H9 (cell line): ENCODE measurements at regions not wholly inside any gene's neighbourhood (a gene's known extent, or its start where the extent isn't known, plus 50 kb on each side); places are given as distances from the start of the nearest gene placed in this dataset.

Experiments
- DNase-seq: peaks from one replicate; pipeline ENCODE4 v3.0.0-alpha.2; 2017
- H2AFZ ChIP-seq: one replicate; pipeline ENCODE4 v1.6.1; 2013; ENCODE audit warnings: mild to moderate bottlenecking, low read length, control low read depth, moderate library complexity
- H2AK5ac ChIP-seq: 2 replicates; pipeline ENCODE4 v1.6.1; 2013; ENCODE audit warnings: low read length, control low read depth, mixed read lengths; ENCODE audit not compliant: insufficient read length
- H2BK120ac ChIP-seq: one replicate; pipeline ENCODE4 v1.6.1; 2013; ENCODE audit warnings: low read depth, mild to moderate bottlenecking, low read length, control low read depth, inconsistent platforms; ENCODE audit not compliant: poor library complexity, severe bottlenecking
- H2BK12ac ChIP-seq: 2 replicates; pipeline ENCODE4 v1.6.1; 2013; ENCODE audit warnings: low read length, control low read depth, mixed read lengths, low read depth; ENCODE audit not compliant: insufficient read length
- H2BK15ac ChIP-seq: 2 replicates; pipeline ENCODE4 v1.6.1; 2013; ENCODE audit warnings: low read depth, low read length, control low read depth
- H2BK20ac ChIP-seq: one replicate; pipeline ENCODE4 v1.6.1; 2013; ENCODE audit warnings: low read depth, mild to moderate bottlenecking, low read length, control low read depth, inconsistent platforms; ENCODE audit not compliant: poor library complexity, severe bottlenecking
- H2BK5ac ChIP-seq: 2 replicates; pipeline ENCODE4 v1.6.1; 2013; ENCODE audit warnings: low read length, control low read depth, mixed read lengths; ENCODE audit not compliant: insufficient read length
- H3K14ac ChIP-seq: 2 replicates; pipeline ENCODE4 v1.6.1; 2013; ENCODE audit warnings: low read length, control low read depth; ENCODE audit not compliant: insufficient read depth
- H3K18ac ChIP-seq: 2 replicates; pipeline ENCODE4 v1.6.1; 2013; ENCODE audit warnings: low read depth, mild to moderate bottlenecking, mixed read lengths, low read length, control low read depth; ENCODE audit not compliant: insufficient read length
- H3K23ac ChIP-seq: 2 replicates; pipeline ENCODE4 v1.6.1; 2013; ENCODE audit warnings: low read length, control low read depth, mixed read lengths, low read depth; ENCODE audit not compliant: insufficient read length
- H3K23me2 ChIP-seq: 2 replicates; pipeline ENCODE4 v1.6.1; 2013; ENCODE audit warnings: low read depth, mild to moderate bottlenecking, mixed read lengths, low read length, control low read depth; ENCODE audit not compliant: insufficient read length, poor library complexity, severe bottlenecking
- H3K27ac ChIP-seq: 2 replicates; pipeline ENCODE4 v1.5.1; 2013; ENCODE audit warnings: low read length, control low read depth, mixed read lengths, low read depth; ENCODE audit not compliant: insufficient read length
- H3K27me3 ChIP-seq: 2 replicates; pipeline ENCODE4 v1.6.1; 2013; ENCODE audit warnings: low read length, control low read depth, inconsistent platforms; ENCODE audit not compliant: insufficient read depth
- H3K4ac ChIP-seq: 2 replicates; pipeline ENCODE4 v1.6.1; 2013; ENCODE audit warnings: low read depth, mild to moderate bottlenecking, control low read depth, inconsistent platforms, low read length, moderate library complexity
- H3K4me1 ChIP-seq: 2 replicates; pipeline ENCODE4 v1.6.1; 2013; ENCODE audit warnings: low read length, control low read depth, inconsistent platforms; ENCODE audit not compliant: insufficient read depth
- H3K4me2 ChIP-seq: 2 replicates; pipeline ENCODE4 v1.6.1; 2013; ENCODE audit warnings: low read length, control low read depth, mixed read lengths; ENCODE audit not compliant: insufficient read length, insufficient read depth
- H3K56ac ChIP-seq: 2 replicates; pipeline ENCODE4 v1.6.1; 2013; ENCODE audit warnings: low read depth, mild to moderate bottlenecking, mixed read lengths, low read length, control low read depth; ENCODE audit not compliant: insufficient read length
- H3K79me1 ChIP-seq: 2 replicates; pipeline ENCODE4 v1.6.1; 2013; ENCODE audit warnings: low read depth, mild to moderate bottlenecking, moderate library complexity, low read length, control low read depth, inconsistent platforms; ENCODE audit not compliant: insufficient read depth, poor library complexity, severe bottlenecking
- H3K79me2 ChIP-seq: 2 replicates; pipeline ENCODE4 v1.6.1; 2013; ENCODE audit warnings: low read length, control low read depth, inconsistent platforms; ENCODE audit not compliant: insufficient read depth
- H3K9ac ChIP-seq: 2 replicates; pipeline ENCODE4 v1.6.1; 2013; ENCODE audit warnings: low read length, control low read depth, mixed read lengths; ENCODE audit not compliant: insufficient read length; ENCODE audit errors: extremely low read depth
- H3K9me3 ChIP-seq: one replicate; pipeline ENCODE4 v1.6.1; 2013; ENCODE audit warnings: low read depth, low read length, inconsistent platforms; ENCODE audit not compliant: control insufficient read depth
- H3T11ph ChIP-seq: one replicate; pipeline ENCODE4 v1.6.1; 2013; ENCODE audit warnings: mild to moderate bottlenecking, low read length, control low read depth, inconsistent platforms
- H4K20me1 ChIP-seq: one replicate; pipeline ENCODE4 v1.6.1; 2013; ENCODE audit not compliant: control insufficient read depth, insufficient read length, insufficient read depth
- H4K5ac ChIP-seq: 2 replicates; pipeline ENCODE4 v1.6.1; 2013; ENCODE audit warnings: low read depth, mild to moderate bottlenecking, mixed read lengths, low read length, control low read depth; ENCODE audit not compliant: insufficient read length
- H4K8ac ChIP-seq: replicated peaks from 2 replicates; pipeline ENCODE4 v1.6.1; 2013; ENCODE audit warnings: low read length, control low read depth, mixed read lengths, low read depth; ENCODE audit not compliant: insufficient read length
- H4K91ac ChIP-seq: 2 replicates; pipeline ENCODE4 v1.6.1; 2013; ENCODE audit warnings: low read depth, mild to moderate bottlenecking, moderate library complexity, mixed read lengths, low read length, control low read depth; ENCODE audit not compliant: insufficient read length
- H3K27ac Mint-ChIP-seq, 3 experiments: 2 replicates in 2 of 3; 3 replicates in 1 of 3; pipeline ENCODE4 v1.8.0; 2020 to 2021; ENCODE audit warnings: mixed read lengths in 3 of 3, mild to moderate bottlenecking in 1 of 3, moderate library complexity in 1 of 3
- H3K27me3 Mint-ChIP-seq: 2 replicates; pipeline ENCODE4 v1.8.0; 2021; ENCODE audit warnings: low read depth, mild to moderate bottlenecking, moderate library complexity, mixed read lengths
- H3K36me3 Mint-ChIP-seq, 3 experiments: 2 replicates in 2 of 3; 3 replicates in 1 of 3; pipeline ENCODE4 v1.8.0; 2020 to 2021; ENCODE audit warnings: low read depth in 3 of 3, mixed read lengths in 3 of 3; ENCODE audit not compliant: insufficient read depth in 1 of 3
- H3K4me1 Mint-ChIP-seq, 2 experiments: 2 replicates each; pipeline ENCODE4 v1.8.0; 2020; ENCODE audit warnings: mixed read lengths in 2 of 2
- H3K4me3 Mint-ChIP-seq, 2 experiments: 2 replicates in 1 of 2; 3 replicates in 1 of 2; pipeline ENCODE4 v1.8.0; 2020 to 2021; ENCODE audit warnings: mild to moderate bottlenecking in 2 of 2, mixed read lengths in 2 of 2, moderate library complexity in 1 of 2
- H3K9me3 Mint-ChIP-seq, 2 experiments: 2 replicates in 1 of 2; 3 replicates in 1 of 2; pipeline ENCODE4 v1.8.0; 2020; ENCODE audit warnings: mild to moderate bottlenecking in 2 of 2, mixed read lengths in 2 of 2, moderate library complexity in 1 of 2
- WGBS: extraction: QIAGEN DNeasy Blood & Tissue Kit; methylation state at CpG from one replicate; pipeline ENCODE4 v1.1.7; 2013; ENCODE audit warnings: missing lambda C conversion rate, low lambda C conversion rate, mixed read lengths; ENCODE audit not compliant: insufficient read length; ENCODE audit errors: extremely low coverage; 5-methylcytosine and 5-hydroxymethylcytosine counted together
- TF ChIP-seq, protein P1 (sequence below): fragments of 200-600 bp; sonication (generic); conservative IDR thresholded peaks from 3 replicates; pipeline ENCODE4 v1.8.0; 2021; ENCODE audit warnings: antibody characterized with exemption, mild to moderate bottlenecking

GRCh38 chr11:112627588-112628045 lies 333.6 kb upstream of the NCAM1 start:
- H3K36me3 Mint-ChIP-seq: no peaks in the 10 kb centered on the region; a peak in 2 of 7 replicates
- Histone ChIP-seq H3K23ac (no peak overlapping the region), H2BK12ac (no peak overlapping the region), H3K4me1 (no peaks in the 10 kb centered on the region), H2AFZ (no peak overlapping the region), H3K9ac (no peak overlapping the region), H2AK5ac (no peak overlapping the region), H2BK20ac (no peak overlapping the region), H3K27me3 (no peaks in the 10 kb centered on the region), H3K23me2 (no peaks in the 10 kb centered on the region), H4K20me1 (no peaks in the 10 kb centered on the region), H3K9me3 (no peaks in the 10 kb centered on the region), H4K5ac (no peak overlapping the region), H3K79me2 (no peaks in the 10 kb centered on the region), H4K8ac (no peak overlapping the region), H2BK5ac (no peak overlapping the region), H3T11ph (no peak overlapping the region), H3K4ac (no peak overlapping the region), H3K18ac (no peak overlapping the region), H2BK120ac (no peak overlapping the region), H2BK15ac (no peak overlapping the region), H3K79me1 (no peaks in the 10 kb centered on the region), H3K27ac (no peak overlapping the region), H3K4me2 (no peak overlapping the region), H3K56ac (no peak overlapping the region), H3K14ac (no peak overlapping the region), H4K91ac (no peak overlapping the region)
- DNase-seq: no peak
- TF ChIP-seq, protein P1, sequence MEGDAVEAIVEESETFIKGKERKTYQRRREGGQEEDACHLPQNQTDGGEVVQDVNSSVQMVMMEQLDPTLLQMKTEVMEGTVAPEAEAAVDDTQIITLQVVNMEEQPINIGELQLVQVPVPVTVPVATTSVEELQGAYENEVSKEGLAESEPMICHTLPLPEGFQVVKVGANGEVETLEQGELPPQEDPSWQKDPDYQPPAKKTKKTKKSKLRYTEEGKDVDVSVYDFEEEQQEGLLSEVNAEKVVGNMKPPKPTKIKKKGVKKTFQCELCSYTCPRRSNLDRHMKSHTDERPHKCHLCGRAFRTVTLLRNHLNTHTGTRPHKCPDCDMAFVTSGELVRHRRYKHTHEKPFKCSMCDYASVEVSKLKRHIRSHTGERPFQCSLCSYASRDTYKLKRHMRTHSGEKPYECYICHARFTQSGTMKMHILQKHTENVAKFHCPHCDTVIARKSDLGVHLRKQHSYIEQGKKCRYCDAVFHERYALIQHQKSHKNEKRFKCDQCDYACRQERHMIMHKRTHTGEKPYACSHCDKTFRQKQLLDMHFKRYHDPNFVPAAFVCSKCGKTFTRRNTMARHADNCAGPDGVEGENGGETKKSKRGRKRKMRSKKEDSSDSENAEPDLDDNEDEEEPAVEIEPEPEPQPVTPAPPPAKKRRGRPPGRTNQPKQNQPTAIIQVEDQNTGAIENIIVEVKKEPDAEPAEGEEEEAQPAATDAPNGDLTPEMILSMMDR: no peak
- peaks cover 1% of the 10 kb centered on the region for H3K27me3 Mint-ChIP-seq
- H3K27ac Mint-ChIP-seq: no peak overlapping the region
- H3K9me3 Mint-ChIP-seq: no peaks in the 10 kb centered on the region
- peaks cover 0 to 4% of the 10 kb centered on the region in 2 experiments; a peak in 1 of 4 replicates for H3K4me1 Mint-ChIP-seq
- no CpG with 5 or more reads among the region's 2 CpGs for WGBS
- no peak overlapping the region for H3K4me3 Mint-ChIP-seq
